Cerebellar cortex (tissue), 1 donor: ENCODE measurements at regions not wholly inside any gene's neighbourhood (a gene's known extent, or its start where the extent isn't known, plus 50 kb on each side); places are given as distances from the start of the nearest gene placed in this dataset.
A peak's percentile ranks its signal among the peaks of the same experiment; 100 is the strongest.

Source experiments
- DNase-seq: peaks from one replicate; pipeline ENCODE4 v3.0.0-alpha.2; 2015; ENCODE audit warnings: low spot score

GRCh38 chr22:46078241-46079092, 71.9 kb upstream of the PPARA start:
- DNase-seq: peak; percentile 93

DNA sequence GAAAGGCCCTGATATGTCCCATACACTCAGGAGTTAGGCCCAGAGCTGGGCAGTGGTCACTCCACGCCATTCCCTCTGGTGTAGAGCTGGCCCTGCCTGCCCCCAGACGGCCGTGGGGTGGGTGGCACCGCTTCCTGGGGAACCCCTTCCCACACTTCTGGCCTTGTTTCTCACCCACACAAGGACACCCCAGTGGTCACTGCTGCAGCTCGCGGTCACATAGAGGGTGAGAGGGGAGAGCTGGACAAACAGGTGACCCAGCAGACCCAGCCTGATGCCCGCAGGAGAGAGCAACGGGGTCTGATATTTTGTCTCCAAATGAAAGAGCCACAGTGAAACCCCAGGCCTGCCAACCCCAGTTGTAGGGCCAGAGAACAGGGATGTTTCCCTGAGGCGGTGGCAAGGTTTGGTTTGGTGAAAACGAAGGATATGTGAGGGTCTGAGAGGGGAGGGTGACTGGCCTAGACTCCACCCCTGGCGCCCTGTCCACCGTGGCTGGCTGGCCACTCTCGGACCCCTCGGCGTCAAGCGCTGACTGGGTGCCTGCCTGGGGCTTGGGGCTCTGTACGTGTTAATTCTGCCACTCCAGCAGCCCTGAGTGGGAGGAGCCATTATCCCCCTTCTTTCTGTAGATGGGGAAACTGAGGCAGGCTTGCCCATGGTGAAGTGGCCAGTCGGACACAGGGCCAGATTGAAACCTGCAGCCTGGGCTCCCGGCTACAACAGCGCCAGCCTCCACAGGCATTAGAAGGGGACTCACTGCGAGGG, 71.0 kb upstream of the PPARA start:
- DNase-seq: no peak

- DNase-seq: peak; percentile 76
Observed at GRCh38 chr22:46079861-46080821, 70.2 kb upstream of the PPARA start.

DNA sequence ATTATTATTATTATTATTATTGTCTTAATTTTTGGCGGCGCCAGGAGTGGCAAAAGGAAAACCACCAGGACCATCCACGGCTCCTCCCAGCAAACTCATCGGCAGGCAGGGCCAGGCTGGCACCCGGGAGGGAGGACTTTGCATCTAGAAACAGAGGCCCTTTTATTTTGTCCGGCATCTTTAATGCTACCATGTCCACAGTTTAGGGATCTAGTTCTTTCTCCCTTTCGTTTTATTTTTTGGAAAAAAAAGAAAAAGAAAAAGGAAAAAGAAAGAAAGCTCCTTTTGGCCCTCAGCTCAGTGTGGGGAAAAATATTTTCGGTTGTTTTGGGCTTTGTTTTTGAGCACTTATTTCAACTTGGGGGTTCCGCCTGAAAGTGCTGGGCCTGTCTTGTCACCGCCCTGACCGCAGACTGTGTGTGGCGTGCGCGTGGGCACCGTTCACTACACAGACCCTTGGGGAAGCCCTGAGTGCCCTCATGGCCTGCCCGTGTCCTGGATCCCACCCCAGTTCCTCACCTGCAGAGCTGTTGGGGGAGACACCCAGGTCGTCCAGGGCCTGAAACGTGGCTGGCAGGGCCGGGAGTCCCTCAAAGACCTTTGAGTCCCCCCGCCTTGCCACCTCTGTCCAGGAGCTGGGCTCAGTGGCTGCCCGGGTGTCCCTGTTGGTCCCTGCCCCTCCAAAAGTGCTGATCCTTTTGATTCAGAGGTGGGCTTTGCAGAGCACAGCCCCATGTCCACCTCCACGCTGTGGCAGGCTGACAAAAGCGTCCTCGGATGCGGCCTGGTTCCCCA, 69.1 kb upstream of the PPARA start:
- DNase-seq: peak; percentile 41

GRCh38 chr22:46081831-46082210, 68.5 kb upstream of the PPARA start:
- peak; percentile 41 for DNase-seq

GRCh38 chr22:46082633-46083032, 67.7 kb upstream of the PPARA start:
- DNase-seq: no peak

DNA sequence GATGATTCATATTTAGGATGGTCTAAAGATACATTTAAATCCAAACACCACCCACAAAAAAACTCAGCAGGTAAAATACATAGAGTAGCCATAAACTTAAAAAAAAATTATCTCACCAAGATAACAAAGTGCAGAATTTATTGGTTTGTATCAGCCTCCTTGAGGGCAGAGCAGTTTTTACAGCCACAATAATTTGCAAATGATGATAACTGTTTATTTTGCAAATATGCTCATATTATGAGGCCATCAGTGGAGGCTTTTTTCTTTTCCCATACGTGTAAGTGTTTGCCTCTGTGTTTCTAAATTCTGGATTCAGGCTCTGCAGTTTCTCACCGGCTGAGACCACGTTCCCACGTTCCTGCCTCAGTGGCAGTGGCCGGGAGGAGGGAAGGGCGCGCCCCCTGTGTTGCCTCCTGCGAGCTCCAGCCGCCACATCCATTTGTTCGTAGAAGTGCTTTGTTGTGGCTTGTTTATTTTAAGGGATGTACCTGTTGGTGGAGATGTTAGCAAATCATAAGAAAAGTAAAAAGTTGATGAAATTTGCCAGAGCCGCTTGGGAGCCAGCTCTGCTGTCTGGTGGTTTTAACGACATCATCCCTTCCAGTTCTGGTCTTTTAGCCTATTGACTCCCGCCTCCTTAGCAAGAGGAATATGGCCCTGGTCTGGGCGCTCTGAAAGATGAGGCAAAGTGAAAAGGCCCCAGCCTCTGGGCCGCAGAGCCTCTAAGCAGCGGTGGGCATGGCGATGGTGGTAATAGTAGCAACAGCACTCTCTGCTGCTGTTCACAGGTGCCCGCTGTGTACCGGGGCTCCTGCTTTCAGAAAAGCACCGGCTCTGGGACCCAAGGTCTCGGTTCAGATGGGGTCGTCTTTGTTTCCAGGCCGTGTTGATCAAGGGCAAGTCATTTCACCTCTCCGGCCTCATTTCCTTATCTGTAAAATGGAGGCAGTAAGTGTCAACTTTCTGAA, 66.7 kb upstream of the PPARA start:
- DNase-seq: no peak

- DNase-seq: peak; percentile 33
Observed at GRCh38 chr22:46084376-46084775, 66.0 kb upstream of the PPARA start.

GRCh38 chr22:46084943-46085827, 65.1 kb upstream of the PPARA start:
- DNase-seq: peak; percentile 91

GRCh38 chr22:46085828-46086576, 64.3 kb upstream of the PPARA start:
- DNase-seq: no peak

- DNase-seq: no peak
Observed at GRCh38 chr22:46086577-46087335, 63.6 kb upstream of the PPARA start.

DNA sequence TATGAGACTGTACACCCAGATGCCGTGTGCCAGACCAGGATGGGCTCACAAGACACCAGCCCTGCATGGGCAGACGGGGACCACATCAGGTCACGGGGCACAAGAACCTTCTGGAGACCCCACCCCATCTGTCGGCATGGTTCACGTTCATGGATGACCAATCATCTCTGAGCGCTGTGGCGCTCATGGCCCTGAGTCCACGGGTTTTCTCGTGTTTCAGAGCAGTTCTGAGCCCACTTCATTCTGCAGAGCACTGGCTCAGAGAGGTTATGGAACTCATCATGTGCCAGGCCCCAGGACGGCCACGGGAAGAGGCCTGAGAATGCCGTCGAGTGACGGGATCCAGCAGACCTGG, 63.0 kb upstream of the PPARA start:
- no peak for DNase-seq

- DNase-seq: peak; percentile 72
Observed at GRCh38 chr22:46087816-46088277, 62.5 kb upstream of the PPARA start.

GRCh38 chr22:46088541-46089311, 61.6 kb upstream of the PPARA start:
- peak; percentile 62 for DNase-seq

DNA sequence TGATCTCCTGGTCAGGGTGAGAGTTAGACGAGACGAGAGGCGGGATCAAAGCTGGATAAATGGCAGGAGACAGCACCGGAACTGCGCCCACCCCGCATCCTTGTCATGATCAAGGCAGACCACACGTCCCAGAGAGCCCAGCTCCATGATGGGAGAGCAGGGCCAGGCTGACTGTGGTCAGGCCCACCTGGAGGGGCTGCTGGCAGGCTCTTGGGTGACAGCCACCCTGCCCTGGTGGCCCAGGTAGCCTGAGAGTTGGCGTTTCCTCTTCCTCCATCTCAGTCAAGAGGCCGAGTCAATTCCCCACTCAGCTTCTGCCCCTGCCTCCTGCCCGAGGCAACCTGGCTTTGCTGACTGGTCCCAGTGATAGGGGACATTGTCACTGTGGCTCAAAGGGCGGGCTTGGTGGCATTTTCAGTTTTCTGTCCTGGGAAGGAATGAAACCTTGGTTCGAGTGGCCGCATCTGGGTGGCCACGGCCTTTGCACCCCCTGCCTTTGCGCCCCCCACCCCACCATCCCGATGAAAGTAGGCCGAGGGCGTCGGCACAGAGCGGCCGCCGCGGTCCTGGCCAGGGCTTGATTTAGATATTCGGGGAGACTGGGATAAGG, 60.8 kb upstream of the PPARA start:
- DNase-seq: no peak

DNA sequence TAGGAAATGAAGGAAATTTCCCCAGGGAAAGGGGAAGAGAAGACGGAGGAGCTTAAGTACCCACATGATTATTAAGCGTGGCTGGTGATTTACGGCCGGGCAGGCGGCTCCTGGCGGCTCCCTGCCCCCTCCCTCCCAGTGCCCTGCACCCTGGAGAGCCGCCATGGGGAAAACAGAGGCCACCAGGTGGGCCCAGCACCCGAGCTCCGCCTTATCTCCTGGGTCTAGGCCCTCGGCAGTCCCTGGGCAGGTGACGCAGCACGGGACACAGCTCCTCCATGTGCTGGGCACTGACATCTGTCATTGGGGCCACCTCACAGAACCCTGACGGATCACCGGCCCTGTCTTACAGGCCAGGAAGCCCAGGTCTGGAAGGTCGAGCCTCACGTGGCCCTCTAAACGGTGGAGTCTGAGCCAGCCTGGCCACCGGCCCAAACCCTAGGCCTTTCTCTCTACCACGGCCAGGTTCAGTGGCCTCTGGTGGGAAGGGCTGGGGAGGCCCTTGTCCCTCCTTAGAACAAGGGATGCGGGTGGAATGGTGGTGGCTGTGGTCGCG, 60.2 kb upstream of the PPARA start:
- peak; percentile 49 for DNase-seq
